ENCODE measurements at regions not wholly inside any gene's neighbourhood (a gene's known extent, or its start where the extent isn't known, plus 50 kb on each side); places are given as distances from the start of the nearest gene placed in this dataset.
"Not testable (repeated sequence)": the region's sequence is repeated elsewhere in the genome, so short reads cannot be mapped to it uniquely, and the experiment has no call there.

DNA sequence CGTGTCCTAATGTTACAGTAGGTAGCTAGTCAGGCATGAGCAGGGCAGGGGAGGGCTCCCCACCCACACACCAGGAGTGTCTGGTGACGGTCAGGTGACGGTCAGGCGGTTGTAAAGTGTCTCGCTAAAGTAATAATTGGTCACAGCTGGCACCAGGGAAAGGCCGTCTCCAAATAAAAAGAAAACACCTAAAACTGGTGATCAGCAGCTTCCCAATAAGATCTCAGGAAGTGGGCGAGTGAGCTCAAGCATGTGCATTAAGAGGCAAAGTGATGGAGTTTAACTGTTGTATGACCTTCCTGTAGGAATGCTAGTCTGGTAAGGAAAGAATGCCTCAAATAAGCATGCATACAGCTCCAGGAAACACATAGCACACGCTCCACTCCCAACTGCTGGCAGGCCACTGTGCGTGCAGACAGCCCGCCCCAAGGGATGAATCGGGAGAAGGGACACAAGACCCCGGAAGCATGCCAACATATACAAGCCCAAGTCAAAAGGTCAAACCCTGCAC, 177.1 kb downstream of the RNF144A start:
- Mint-ChIP-seq H3K9me3 (no peaks in the 10 kb centered on the region), H3K27me3 (ENCODE audit: low read depth) (no peaks in the 10 kb centered on the region), H3K27ac (peak overlapping the region; percentile 27 to 61 (median 28)), H3K36me3 (ENCODE audit: low read depth) (no peaks in the 10 kb centered on the region), H3K4me3 (no peak overlapping the region), H3K4me1 (peaks cover 29% of the 10 kb centered on the region)
- TF ChIP-seq, protein P1, sequence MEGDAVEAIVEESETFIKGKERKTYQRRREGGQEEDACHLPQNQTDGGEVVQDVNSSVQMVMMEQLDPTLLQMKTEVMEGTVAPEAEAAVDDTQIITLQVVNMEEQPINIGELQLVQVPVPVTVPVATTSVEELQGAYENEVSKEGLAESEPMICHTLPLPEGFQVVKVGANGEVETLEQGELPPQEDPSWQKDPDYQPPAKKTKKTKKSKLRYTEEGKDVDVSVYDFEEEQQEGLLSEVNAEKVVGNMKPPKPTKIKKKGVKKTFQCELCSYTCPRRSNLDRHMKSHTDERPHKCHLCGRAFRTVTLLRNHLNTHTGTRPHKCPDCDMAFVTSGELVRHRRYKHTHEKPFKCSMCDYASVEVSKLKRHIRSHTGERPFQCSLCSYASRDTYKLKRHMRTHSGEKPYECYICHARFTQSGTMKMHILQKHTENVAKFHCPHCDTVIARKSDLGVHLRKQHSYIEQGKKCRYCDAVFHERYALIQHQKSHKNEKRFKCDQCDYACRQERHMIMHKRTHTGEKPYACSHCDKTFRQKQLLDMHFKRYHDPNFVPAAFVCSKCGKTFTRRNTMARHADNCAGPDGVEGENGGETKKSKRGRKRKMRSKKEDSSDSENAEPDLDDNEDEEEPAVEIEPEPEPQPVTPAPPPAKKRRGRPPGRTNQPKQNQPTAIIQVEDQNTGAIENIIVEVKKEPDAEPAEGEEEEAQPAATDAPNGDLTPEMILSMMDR (IDR thresholded peaks at IDR 0.05; ENCODE audit: unreplicated experiment in 3 of 3): no peak

DNA sequence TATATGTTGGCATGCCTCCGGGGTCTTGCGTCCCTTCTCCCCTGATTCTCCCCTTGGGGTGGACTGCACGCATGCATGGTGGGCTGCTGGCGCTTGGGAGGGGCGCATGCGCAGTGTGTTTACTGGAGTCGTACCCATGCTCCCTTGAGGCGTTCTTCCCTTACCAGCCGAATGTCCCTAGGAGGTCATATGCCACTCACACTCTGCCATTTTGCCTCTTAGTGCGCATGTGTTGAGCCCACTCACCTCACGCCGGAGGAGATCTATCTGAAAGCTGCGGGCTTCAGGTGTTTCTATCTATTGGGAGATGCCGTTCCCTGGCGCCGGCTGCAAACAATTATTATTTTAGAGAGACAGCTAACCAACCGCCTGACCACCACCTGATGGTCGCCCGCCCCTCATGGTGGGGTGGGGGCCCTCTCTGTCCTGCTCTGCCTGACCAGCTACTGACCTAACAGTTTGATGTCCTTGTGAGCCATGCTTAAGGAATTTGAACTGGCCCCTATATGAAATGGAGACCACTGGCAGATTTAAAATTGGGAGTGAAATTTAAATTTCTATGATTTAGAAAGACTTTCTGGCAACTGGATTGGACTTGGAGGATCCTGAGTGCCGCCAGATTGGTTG, 179.6 kb downstream of the RNF144A start:
- Mint-ChIP-seq H3K36me3 (ENCODE audit: low read depth) (no peaks in the 10 kb centered on the region), H3K4me1 (peaks cover 29% of the 10 kb centered on the region), H3K9me3 (no peaks in the 10 kb centered on the region), H3K27ac (peak overlapping the region in 1 of 3 experiments; percentile 4), H3K4me3 (no peak overlapping the region), H3K27me3 (ENCODE audit: low read depth) (no peaks in the 10 kb centered on the region)
- TF ChIP-seq, protein P1 (IDR thresholded peaks at IDR 0.05; ENCODE audit: unreplicated experiment in 3 of 3): no peak

DNA sequence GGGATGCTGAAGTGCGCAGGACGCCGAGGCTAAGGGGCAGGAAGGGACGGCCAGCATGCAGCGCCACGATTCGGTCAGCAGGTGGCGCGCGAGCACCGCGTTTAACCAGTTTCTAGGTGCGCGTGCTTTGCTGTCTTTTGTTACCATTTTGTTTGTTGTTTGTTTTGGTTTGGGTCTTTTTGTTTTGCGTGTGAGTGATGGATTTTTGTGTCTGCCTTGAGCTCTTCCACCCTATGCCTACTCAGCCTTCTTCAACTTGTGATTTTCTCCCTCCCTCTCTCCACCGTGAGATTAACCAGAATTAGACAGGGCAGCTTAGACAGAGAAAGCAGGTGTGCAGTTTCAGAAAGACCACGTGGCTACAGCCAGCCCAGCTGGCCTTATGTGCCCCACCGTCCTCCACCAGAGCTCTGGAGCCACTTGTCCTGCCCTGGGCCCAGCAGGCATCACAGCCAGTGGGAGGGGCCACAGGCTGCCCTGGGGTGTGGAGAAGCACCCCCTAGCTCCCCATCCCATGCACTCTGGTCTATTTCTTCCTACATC, 180.2 kb downstream of the RNF144A start:
- Mint-ChIP-seq H3K4me1 (peaks cover 30% of the 10 kb centered on the region), H3K27me3 (ENCODE audit: low read depth) (no peaks in the 10 kb centered on the region), H3K36me3 (ENCODE audit: low read depth) (no peaks in the 10 kb centered on the region), H3K27ac (peak overlapping the region in 1 of 3 experiments; percentile 4), H3K4me3 (peak overlapping the region; percentile 2 to 20 (median 15)), H3K9me3 (no peaks in the 10 kb centered on the region)
- TF ChIP-seq, protein P1 (IDR thresholded peaks at IDR 0.05; ENCODE audit: unreplicated experiment in 3 of 3): peak; percentile 98 to 99 (median 98)

DNA sequence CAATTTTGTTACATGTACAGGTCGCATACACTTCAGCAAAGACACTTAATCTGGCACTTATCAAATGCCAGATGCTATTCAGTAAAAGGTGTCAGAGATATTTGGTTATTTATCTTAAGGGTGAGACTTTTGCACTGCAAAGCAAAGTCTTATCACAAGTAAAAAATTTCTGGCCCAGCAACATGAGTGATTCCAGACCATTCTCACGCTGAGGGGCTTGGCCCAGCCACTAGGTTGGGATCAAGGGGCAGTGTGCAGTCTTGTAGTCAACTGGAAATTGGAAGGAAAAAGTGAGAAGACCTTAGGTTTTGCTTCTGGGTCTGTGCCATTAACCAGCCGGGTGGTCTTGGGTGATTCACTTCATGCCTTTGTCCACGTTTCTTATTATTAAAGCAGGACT, 181.6 kb downstream of the RNF144A start:
- Mint-ChIP-seq H3K9me3 (no peaks in the 10 kb centered on the region), H3K27ac (no peak overlapping the region), H3K4me3 (no peak overlapping the region), H3K36me3 (ENCODE audit: low read depth) (no peaks in the 10 kb centered on the region), H3K4me1 (peaks cover 32% of the 10 kb centered on the region), H3K27me3 (ENCODE audit: low read depth) (no peaks in the 10 kb centered on the region)
- TF ChIP-seq, protein P1 (IDR thresholded peaks at IDR 0.05; ENCODE audit: unreplicated experiment in 3 of 3): no peak

DNA sequence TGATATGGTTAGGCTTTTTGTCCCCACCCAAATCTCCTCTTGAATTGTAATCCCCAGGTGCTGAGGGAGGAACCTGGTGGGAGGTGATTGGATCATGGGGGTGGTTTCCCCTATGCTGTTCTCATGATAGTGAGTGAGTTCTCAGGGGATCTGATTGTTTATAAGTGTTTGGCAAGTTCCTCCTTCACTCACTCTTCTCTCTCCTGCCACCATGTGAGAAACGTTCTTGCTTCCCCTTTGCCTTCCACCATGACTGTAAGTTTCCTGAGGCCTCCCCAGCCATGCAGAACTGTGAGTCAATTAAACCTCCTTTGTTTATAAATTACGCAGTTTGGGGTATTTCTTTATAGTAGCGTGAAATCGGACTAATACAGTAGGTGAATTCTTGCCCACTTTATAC, 182.5 kb downstream of the RNF144A start:
- H3K9me3 Mint-ChIP-seq; H3K36me3 Mint-ChIP-seq (ENCODE audit: low read depth); H3K4me3 Mint-ChIP-seq; H3K27me3 Mint-ChIP-seq (ENCODE audit: low read depth); H3K27ac Mint-ChIP-seq: not testable (repeated sequence)
- H3K4me1 Mint-ChIP-seq: peaks cover 23% of the 10 kb centered on the region

DNA sequence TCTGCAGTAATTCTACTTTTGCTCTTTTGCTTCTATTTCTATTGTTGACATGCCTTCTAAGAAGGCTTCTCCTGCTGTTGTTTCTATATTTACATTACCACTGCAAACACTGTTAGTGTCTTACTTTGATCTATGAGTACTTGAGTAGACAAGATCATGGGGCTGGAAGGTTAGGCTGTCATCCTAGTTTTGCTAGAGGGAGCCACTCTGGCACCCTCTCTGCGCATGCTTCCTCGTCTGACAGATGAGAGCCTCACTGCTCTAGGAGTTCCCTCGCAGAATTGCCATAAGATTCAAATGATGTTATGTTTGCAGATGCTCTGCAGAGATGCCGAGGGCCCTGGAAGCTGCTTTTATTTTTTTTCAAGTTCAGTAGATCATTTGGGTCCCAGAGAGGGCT, 185.6 kb downstream of the RNF144A start:
- H3K4me3 Mint-ChIP-seq: no peak overlapping the region
- H3K4me1 Mint-ChIP-seq: peaks cover 10% of the 10 kb centered on the region
- H3K27ac Mint-ChIP-seq: peak overlapping the region in 1 of 3 experiments; percentile 9
- no peaks in the 10 kb centered on the region for H3K9me3 Mint-ChIP-seq
- H3K27me3 Mint-ChIP-seq (ENCODE audit: low read depth): peaks cover 5% of the 10 kb centered on the region
- TF ChIP-seq, protein P1 (IDR thresholded peaks at IDR 0.05; ENCODE audit: unreplicated experiment in 3 of 3): no peak
- no peaks in the 10 kb centered on the region for H3K36me3 Mint-ChIP-seq (ENCODE audit: low read depth)

All from nephron (organoid).